ENCODE measurements at regions not wholly inside any gene's neighbourhood (a gene's known extent, or its start where the extent isn't known, plus 50 kb on each side); places are given as distances from the start of the nearest gene placed in this dataset.
"Not testable (repeated sequence)": the region's sequence is repeated elsewhere in the genome, so short reads cannot be mapped to it uniquely, and the experiment has no call there.

GRCh38 chr15:96468036-96468435, 137.5 kb downstream of the NR2F2 start:
- DNase-seq = no peak

GRCh38 chr15:96470681-96471310, 140.3 kb downstream of the NR2F2 start:
- no peak for DNase-seq

GRCh38 chr15:96472681-96473080, 142.2 kb downstream of the NR2F2 start:
- DNase-seq = no peak

- DNase-seq = no peak
Observed at GRCh38 chr15:96473556-96473955, 143.1 kb downstream of the NR2F2 start.

GRCh38 chr15:96474231-96474664, 143.7 kb downstream of the NR2F2 start:
- no peak for DNase-seq

- DNase-seq = no peak
Observed at GRCh38 chr15:96477227-96477626, 146.7 kb downstream of the NR2F2 start.

GRCh38 chr15:96484412-96484811, 153.9 kb downstream of the NR2F2 start:
- not testable (repeated sequence) for DNase-seq

- DNase-seq = no peak
Observed at GRCh38 chr15:96484830-96485229, 154.3 kb downstream of the NR2F2 start.

- no peak for DNase-seq
Observed at GRCh38 chr15:96487245-96487644, 156.7 kb downstream of the NR2F2 start.

- DNase-seq = not testable (repeated sequence)
Observed at GRCh38 chr15:96491066-96491699, 160.7 kb downstream of the NR2F2 start.

GRCh38 chr15:96491700-96492644, 161.5 kb downstream of the NR2F2 start:
- not testable (repeated sequence) for DNase-seq

- no peak for DNase-seq
Observed at GRCh38 chr15:96494505-96494904, 164.0 kb downstream of the NR2F2 start.

GRCh38 chr15:96495386-96495785, 164.9 kb downstream of the NR2F2 start:
- DNase-seq = no peak

GRCh38 chr15:96497951-96498350, 167.5 kb downstream of the NR2F2 start:
- no peak for DNase-seq

GRCh38 chr15:96500508-96500907, 170.0 kb downstream of the NR2F2 start:
- DNase-seq = no peak

GRCh38 chr15:96501362-96501761, 170.9 kb downstream of the NR2F2 start:
- no peak for DNase-seq

GRCh38 chr15:96502196-96502595, 171.7 kb downstream of the NR2F2 start:
- no peak for DNase-seq

GRCh38 chr15:96503276-96503675, 172.8 kb downstream of the NR2F2 start:
- no peak for DNase-seq

- DNase-seq = no peak
Observed at GRCh38 chr15:96504371-96504770, 173.9 kb downstream of the NR2F2 start.

- DNase-seq = no peak
Observed at GRCh38 chr15:96505014-96505413, 174.5 kb downstream of the NR2F2 start.

- DNase-seq = no peak
Observed at GRCh38 chr15:96514607-96515285, 184.2 kb downstream of the NR2F2 start.

- no peak for DNase-seq
Observed at GRCh38 chr15:96515371-96515770, 184.9 kb downstream of the NR2F2 start.
